HG03139 (cell line): ENCODE measurements at regions not wholly inside any gene's neighbourhood (a gene's known extent, or its start where the extent isn't known, plus 50 kb on each side); places are given as distances from the start of the nearest gene placed in this dataset.

ENCODE experiments used
- ATAC-seq: cut with Tn5 transposase; IDR thresholded peaks from one replicate; pipeline ENCODE4 v1.9.1; 2021; ENCODE audit not compliant: unreplicated experiment

DNA sequence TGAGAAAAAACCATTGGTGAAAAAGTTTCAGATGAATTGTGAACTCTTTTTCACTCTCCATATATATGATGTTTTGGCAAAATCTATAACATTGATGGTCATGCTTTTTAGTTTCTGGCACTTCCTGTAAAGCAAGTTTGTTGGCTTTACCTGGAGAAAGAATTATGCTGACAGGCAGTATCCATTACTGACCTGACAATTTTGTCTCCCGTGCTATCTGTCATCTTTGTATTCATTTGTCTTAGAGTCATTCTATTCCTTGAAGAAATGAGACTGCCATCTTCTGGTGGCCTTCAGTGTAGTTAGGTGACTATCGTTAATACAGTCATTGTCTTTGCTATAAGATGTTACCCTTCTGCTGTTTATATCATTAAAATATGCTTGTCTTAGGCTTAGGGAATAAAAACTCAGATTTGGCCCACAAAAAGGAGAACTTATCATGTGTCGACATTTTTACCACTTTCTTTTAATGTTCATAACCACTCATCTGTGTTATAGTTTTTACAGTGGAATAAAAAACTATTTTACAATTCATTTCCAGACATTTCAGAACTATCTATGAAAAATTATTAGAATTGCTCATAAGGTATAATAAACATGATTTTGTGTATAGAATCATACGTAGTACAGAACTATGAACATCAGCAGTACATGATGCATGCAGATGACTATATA is 707.0 kb downstream of the EPM2A start:
- peak; percentile 81 for ATAC-seq

DNA sequence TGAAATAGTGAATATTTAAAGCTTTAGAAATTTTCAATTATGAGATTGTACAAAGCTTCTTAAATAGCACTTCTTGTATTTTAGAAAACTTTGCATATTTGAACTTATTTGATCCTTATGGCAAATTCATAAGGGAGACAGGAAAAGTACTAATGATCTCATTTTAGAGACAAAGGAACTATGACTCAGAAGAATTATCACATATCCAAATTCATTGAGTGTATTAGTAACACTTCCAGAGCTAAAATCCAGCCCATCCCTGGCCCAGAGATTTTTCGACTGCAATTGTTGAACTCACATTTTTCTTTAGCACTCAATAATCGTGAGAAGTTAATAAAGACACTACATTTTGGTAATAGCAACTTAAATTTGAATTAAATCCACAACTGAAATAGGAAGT is 704.3 kb downstream of the EPM2A start:
- no peak for ATAC-seq

DNA sequence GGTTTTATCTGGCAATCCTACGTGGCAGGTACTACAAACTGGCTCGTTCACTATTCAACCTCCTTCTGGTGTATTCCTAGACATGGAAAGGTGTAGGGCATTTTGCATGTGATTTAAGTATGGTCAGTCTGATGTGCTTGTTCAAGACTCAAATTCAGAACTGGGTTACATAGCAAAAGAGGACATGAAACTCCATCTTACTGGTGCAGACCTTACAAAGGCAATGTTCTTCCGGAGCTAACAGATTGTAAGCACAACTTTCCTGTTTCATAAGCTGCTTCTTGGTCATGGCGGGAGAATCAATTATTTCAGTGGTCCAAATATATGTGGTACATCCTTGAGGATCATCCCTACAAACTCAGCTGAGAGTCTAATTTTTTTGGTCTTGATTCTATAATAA is 703.4 kb downstream of the EPM2A start:
- ATAC-seq, result no peak

DNA sequence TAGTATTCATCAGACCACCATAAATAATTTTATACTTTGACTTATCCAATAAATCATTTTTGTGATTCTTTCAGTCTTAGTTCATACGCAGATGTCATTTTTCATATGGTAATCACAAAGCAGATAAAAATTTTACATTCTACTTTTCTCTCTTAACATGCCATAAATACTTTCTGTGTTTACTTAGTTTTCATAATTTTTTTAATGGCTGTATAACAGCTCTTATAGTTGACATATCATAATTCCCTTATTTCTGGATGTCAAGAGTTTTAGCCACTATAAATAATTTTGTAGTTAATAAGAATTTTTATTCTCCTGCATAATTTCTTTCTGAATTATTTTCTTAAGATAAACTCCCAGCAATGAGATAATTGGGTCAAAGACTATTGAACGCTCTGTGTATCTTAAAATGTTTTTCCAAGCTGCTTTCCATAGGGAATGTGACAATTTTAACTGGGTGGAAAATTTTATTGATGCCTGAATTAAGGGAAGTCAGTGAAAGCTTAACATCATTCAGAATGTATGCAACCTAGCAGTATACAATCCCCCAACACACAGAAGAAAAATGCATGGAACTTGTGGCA is 702.7 kb downstream of the EPM2A start:
- no peak for ATAC-seq

DNA sequence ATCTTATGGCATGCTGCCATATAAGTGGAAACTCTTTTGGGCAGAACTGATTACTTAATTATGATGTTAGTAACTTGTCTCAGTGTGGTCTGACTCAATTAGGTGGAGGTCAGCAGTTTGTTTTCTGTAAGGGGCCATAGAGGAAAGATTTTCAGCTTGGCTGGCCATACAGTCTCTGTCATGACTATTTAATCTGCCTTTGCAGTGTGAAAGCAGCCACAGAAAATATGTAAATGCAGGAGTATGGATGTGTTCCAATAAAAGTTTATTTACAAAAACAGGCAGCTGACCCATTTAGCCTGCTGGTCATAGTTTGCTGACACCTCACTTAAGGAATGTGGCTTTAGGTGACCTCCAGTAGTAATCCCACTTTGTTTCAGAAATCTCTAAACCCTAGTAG is 700.7 kb downstream of the EPM2A start:
- ATAC-seq, result no peak

DNA sequence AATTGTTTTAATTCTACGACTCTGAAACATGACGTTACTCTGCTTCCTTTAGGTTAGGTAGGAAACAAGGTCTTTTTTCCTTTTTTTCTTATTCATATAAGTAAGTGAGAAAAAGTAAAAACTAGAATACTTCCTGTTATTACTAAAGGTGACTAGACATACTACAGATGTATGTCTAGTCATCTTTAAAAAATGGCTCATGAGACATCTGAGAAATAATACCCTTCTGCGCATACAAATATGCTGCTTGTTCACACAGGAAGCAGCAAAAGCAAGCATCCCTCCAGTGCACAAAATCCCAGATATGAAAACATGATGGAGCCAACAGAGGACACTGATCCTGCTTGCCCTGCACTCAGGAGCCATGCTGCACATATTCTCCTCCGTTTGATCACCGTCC is 699.1 kb downstream of the EPM2A start:
- ATAC-seq, result no peak

DNA sequence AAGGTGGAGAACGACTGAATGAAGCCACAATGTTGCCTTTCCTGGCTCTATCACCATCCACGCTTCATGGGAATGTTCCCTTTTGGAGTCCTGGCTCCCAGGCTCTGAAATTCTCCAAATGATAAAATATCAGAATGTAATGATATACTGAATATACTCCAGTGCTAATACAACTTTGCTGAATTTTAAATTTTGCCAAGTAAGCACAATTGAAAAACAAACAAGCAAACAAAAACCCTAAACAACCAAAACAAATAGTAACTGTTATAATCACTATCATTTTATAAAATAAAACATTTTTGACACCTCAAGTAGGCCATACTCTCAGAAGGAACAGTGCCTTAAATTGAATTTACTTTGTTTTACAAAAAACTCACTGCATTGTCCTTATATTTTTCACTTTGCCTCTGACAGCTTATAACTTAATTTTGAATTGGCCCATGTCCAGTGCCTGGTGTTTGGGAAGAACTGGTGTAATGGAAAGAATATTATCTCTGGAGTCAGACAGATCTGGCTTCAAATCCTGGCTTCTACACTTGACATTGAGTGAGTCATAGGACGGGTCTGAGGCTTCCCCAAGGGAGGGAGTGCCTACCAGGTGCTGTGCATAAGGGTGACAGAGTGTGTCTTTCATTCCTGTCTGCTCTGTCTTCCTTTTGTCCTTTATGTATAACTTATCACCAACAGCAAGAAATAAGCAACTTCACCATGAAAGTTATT is 698.3 kb downstream of the EPM2A start:
- ATAC-seq, result no peak

DNA sequence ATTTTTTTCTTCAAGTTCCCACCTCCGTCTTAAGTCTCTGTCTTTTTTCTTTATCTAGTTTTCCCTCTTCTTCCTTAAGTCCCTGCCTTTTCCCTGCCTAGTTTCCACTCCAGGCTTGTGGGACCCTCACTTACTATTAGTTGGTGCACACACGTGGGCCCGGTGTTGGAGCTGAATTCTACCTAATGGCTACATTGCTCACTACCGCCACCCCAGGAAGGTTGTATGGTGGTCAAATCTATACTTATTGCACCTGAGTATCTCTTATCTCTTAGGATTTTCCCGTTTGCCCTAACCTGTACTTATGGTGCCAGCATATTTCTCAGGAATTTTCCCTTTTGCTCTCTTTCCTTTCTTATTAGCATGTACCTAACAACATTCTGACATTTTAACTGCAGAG is 692.8 kb downstream of the EPM2A start:
- ATAC-seq, result no peak

DNA sequence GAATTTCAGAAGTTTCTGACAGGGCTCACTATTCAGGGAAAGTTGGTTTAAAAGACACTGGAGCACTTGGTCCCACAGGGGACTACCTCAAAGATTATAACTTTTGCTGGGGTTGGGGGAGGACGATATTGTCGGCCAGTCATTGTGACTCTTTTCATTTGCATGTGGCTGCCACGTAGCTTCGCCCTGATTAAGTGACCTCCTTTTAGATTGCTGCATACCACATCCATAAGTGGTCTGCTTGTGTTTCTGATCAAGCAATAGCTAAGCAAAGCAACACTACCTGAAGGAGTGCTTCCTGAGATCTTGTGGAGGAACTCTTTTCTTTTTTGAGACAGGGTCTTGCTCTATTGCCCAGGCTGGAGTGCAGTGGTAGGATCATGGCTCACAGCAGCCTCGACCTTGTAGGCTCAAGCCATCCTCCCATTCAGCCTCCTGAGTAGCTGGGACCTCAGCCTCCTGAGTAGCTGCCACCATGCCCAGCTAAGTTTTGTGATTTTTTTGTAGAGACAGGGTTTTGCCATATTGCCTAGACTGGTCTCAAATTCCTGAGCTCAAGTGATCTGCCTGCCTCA is 691.3 kb downstream of the EPM2A start:
- no peak for ATAC-seq

DNA sequence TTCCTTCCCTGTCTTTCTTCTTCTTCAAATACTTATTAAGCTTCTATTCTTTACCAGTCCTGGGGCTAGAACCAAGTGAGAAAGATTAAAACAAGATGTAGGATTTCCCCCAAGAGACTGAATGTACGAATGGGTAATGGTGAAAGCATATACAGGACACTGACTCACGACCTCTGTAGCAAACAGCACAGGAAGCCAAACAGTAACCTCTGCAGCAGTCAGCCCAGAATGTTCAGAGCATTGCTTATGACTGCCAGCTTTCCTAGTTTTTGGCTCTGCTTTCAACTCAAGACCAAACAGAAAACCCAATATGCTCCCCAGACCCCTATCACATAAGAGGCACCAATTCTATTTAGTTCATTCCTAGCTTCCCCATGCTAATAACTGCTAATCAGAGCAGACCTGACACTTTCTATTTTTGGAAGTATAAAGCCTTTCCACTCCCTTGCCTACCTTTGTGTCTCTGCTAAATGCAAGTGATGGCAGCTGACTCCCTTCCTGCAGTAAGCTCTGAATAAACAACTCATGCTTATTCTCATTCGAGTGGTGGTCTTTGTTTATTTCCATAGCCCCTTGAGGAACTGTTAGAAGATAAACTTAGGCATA is 690.6 kb downstream of the EPM2A start:
- no peak for ATAC-seq

DNA sequence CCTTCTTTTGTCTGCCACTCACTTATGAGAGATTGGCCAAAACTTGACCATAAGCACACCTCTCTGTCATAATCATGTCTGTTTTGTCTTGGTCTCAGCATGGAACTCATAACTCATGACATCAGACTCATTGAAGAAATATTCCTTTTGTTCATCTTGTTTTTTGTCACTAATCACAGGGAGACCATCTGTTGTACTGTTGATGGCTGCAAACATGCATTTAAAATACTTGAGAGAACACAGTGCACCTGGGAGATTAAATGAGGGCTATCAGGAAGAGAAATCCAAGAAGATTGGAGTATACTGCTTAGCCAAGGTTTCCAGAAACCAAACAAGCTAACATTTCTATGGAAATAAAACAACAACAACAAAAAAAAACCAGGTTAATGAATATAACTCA is 689.7 kb downstream of the EPM2A start:
- ATAC-seq, result no peak

DNA sequence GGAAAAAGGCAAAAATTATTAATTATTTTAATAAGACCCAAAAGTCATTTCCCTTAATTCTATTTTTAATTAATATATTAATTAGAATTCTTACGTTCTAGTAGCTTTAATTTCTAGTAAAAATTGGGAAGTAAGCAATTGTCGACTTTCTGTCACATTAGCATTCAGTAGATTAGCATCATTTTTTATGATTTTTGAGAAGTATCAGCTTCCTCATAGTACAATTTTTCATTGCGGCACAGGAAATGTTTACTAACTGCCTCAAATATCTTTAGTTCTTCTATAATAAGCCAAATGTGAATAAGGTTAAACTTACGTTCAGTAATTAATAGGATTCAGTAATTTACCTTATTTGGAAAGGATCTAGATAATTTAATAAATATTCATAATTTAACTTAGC is 687.4 kb downstream of the EPM2A start:
- no peak for ATAC-seq

DNA sequence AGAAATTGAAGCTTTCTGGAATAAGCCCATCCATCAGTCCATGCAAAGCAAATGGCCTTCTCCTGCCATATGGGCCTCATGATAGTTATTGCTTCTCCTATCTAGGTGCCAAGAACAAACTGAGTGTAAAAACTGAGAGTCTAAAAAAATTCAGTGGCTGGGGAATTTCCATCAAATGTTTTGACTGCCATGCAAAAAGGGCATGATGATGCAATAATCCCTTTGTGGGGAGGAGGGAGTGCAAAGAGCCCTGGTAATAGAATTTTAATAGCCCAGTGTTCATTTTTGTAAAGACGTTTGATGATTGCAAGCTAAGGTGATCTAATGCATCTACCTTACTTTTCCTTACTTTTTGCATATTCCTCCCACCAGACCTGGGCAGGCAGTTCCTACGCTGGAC is 683.7 kb downstream of the EPM2A start:
- ATAC-seq, result no peak

DNA sequence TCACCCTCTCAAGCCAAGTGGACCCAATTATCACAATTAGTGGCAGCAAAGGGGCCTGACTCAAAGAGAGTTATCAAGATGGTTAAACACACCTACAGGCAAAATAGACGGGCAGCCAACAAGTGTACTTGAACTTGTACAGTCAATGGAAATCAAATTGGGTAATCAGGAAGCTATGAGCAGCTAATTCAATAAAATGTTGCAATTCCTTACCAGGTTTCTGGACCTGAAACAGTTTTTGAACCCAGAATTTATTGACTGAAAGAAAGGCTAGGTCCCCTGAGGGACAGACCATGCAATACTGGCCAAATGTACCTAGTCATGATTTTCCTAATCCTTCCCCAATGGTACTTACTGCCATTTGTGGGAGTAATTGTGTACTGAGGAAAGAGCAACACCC is 679.8 kb downstream of the EPM2A start:
- ATAC-seq, result no peak

DNA sequence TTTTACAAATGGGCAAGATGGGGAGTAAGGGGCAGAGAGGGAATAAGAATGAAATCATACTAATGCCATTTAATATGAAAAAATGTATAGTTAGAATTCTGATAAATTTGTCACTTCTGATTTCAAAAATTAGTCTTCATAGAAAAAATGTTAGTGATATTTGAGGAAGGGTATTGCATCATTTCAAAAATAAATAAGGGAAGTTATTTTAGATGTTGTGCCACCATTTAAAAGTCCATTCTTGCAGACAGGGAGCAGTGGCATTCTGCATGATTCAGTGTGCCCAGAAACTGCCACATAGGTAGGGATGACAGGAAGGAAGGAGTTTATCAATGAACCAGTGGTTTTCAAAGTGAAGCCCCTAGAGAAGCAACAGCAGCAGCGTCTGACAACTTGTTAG is 674.6 kb downstream of the EPM2A start:
- no peak for ATAC-seq

DNA sequence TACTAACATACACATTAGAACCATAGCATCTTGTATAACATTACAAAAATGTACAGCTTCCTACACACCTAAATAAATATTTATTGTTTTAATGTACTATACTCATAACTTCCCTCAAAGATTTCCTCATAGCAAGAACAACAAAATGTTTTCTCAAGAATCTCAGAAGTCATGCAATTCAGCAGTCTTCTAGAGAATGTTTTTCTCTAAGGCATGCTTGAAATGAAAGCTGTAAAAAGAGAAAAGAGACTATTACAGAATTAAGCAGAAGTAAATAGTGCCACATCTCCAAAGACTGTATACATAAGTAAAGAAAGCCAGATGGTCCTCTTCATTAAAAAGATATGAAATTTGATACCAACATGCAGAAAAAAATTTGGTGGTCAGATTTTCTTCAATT is 672.2 kb downstream of the EPM2A start:
- no peak for ATAC-seq

DNA sequence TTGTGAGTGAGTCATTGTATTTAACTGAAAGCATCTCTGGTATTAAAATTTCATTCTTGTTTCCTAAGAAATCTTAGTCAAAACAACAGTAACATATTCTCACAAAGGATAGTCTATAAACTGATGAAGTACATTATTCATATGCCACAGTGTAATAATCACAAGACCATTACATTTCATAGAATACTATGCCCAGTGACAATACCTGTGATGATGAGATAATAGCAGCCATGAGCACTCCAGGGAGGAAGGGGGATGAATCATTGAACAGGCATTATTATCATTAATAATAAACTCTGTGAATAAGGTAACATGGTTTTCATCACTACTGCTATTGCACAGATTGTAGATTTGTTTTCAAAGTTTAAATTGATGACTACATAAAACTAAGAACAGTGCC is 667.9 kb downstream of the EPM2A start:
- no peak for ATAC-seq

DNA sequence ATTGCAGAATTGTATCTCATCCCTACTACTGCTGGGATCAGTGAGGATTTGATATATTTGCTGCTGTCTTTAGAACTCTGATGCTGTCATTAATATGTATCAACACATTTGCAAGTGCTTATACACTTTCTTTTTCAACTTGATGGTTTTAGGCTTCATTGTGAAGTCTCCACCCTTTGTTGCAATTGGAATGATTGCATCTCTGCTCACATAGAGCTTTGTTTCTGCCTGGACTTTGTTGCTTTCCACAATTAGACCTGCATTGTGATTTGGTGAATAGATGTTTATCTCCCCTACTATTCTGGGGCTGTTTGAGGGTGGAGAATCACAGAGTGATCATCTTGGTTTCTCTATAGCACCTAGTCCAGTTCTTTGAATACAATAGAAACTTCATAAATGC is 666.7 kb downstream of the EPM2A start:
- no peak for ATAC-seq

DNA sequence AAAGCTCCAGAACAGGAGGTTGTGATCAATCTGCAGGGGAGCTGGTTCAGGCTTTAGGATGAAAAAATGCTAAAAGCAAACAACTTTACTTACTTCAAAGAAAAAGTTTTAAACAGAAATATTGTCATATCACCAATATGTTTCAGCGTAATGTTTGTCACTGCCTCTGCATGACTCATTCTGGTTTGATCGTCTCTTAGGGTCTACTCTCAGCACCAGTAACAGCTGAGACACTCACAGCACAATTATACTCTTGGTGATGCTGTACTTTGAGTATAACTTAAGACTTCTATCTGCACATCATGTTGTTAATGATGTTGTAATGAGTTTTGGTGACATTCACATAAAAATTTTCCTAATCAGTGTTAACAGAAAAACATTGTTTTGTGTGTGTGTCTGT is 665.4 kb downstream of the EPM2A start:
- ATAC-seq, result no peak

DNA sequence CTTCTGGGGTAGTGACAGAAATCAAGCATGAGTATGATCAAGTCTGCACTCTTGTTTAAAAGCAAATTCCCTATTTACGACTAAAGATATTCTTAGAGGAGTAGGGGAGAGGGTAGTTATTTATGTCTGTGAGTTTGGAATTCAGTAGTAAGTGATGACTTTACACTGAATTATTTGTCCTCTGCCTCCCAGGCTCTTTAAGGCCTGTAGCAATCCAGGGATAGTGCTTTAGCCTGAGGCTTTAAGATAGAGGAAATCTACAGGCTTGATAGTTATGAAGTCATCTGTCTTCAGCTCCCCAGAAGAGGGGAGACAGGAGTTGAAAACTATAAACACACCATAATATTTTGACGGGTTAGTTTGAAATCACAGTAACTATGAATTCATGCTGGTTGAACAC is 664.5 kb downstream of the EPM2A start:
- no peak for ATAC-seq

DNA sequence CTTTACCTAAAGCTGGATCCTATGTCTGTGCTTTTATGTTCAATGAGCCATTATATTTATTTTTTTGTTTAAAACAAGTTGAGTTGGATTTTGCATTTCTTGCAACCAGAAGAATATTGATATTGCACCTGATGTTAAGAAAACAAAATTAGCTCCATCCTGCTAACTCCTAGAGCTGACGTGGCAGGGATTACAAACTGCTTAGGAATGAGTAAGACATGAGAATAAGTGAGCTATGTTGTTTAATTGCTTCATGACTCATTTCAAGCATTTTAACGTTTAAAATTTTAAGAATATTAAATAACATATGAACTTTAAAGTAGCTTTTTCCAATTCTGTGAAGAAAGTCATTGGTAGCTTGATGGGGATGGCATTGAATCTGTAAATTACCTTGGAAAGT is 663.5 kb downstream of the EPM2A start:
- no peak for ATAC-seq

DNA sequence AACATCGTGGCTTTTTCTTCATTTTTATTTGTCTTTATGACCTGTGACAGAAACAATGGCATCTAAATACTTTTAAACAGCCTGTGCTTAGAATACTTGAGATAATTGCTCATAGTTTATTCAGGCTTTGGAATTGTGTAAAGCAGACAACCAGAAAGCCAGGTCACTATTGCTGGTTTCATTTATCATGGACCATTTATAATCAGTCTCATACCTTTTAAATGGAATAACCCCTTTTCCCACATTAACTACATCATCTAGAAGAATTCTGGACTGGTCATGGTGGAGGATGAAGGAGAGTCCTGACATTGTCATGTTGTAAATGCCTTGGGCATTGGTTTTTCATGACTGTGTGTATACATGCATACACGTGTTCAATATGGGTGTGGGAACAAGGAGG is 661.5 kb downstream of the EPM2A start:
- ATAC-seq, result no peak
